ENCODE measurements at regions not wholly inside any gene's neighbourhood (a gene's known extent, or its start where the extent isn't known, plus 50 kb on each side); places are given as distances from the start of the nearest gene placed in this dataset.

GRCh38 chr20:30630761-30631160 lies 626.7 kb upstream of the DEFB115 start:
- TF ChIP-seq CTCF (IDR thresholded peaks at IDR 0.05) (no peak), POLR2A (IDR thresholded peaks at IDR 0.05) (no peak)
